ENCODE measurements at regions not wholly inside any gene's neighbourhood (a gene's known extent, or its start where the extent isn't known, plus 50 kb on each side); places are given as distances from the start of the nearest gene placed in this dataset.
A peak's percentile ranks its signal among the peaks of the same experiment; 100 is the strongest.

DNA sequence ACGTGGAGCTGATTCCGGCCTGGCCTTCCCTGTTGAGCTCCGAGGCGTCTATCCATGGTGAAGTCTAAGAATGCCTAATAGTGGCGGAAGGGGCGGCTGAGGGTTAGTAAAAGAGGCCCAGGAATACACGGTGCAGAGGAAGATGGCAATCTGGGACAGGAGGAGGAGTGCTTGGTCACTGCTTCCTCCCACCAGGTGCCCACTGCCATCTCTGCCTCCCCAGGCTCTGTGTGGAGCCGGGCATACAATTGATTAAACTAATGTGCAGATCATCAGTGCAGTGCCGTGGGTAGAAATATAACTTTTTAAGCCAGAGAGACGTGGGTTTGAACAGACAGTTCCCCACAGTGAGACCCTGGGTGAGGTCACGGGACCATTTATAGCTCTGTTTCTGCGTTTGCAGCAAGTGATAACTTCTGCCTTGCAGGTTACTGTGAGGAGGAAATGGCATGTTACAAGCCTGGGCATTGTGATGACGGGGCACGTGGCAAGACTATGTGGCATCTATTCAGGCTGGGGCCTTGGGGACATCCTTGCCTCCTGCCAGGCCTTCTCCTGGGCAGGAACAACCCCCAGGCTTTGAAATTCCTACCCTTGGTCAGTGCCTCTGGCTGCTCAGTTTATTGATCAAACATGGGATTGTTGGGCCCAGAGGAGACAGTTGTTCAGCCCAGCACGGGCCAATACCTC, 204.9 kb downstream of the ASB1 start:
- intact Hi-C loops (cut with DNase I): no loop called here
- DNase-seq: no peak

DNA sequence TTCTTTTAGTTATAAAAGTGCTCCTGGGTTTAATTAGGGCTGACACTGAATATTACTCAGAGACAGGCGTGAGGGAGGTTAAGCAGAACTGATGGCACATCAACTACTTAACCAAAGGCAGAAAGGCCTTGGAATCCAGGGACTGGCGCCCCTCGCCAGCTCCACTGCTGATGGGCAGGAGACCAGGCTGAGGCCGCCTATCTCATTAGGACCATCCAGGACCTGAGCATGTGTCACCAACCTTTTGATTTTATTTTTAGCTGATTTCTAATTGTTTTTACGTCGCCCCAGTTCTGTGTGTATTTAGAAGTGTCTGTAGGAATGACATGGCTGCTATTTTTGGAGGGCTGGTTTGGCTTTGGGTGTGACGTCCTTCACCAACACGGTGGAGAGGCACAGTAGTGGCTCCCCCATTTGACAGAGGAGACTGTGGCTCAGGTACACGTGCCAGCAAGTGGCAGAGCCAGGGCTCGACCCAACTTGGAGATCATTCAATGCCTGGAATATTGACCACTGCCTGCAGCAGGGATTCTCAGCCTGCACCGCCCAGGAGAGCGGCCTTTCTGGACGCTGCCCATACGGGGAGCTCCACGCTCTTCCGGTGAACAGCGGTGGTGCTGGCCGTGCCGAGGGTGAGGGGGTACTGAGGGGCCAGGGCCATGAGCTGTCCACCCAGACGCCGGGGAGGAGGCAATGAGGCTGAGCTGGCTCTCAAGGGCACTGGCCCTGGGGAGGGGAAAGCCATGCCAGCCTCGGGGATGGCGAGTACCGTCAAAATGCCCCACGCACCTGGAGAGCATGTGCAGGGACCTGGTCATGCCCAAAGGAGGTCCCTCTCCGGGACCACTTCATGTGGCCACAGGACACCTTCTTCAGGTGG, 205.7 kb downstream of the ASB1 start:
- intact Hi-C loops (cut with DNase I): no loop called here
- DNase-seq: peak in 1 of 10 donors; percentile 77

DNA sequence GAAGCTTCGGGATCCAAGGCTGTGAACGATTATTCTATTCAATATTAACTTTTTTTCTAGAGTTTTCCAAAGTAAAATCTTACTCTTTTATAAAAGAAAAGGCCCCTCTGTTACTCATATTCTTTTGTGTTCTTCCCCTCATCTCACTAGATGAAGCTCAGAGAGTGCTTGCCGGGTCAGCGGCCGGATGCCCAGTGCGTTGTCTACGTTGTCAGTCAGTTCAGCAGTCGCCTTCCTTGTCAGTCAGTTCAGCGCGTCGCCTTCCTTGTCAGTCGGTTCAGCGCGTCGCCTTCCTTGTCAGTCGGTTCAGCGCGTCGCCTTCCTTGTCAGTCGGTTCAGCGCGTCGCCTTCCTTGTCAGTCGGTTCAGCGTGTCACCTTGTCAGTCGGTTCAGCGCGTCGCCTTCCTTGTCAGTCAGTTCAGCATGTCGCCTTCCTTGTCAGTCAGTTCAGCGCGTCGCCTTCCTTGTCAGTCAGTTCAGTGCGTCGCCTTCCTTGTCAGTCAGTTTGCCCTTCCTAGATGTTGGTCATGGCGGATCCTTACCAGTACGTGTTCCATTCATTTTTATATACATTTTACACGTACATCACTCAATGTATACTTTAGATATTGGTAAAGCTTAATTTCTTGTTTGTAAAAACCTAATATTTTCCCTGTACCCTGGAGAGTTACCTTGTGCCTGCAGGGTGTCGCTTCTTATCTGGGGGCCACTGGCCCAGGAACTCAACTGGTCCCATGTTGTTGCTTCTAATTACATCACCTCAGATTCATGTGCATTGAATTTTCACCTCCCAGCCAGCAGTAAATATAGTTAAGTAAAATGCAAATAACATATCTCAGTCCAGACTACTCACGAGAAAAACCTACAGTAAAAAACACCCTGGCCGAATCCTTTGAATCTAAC, 206.9 kb downstream of the ASB1 start:
- no peak for DNase-seq
- intact Hi-C loops (cut with DNase I): no loop called here

DNA sequence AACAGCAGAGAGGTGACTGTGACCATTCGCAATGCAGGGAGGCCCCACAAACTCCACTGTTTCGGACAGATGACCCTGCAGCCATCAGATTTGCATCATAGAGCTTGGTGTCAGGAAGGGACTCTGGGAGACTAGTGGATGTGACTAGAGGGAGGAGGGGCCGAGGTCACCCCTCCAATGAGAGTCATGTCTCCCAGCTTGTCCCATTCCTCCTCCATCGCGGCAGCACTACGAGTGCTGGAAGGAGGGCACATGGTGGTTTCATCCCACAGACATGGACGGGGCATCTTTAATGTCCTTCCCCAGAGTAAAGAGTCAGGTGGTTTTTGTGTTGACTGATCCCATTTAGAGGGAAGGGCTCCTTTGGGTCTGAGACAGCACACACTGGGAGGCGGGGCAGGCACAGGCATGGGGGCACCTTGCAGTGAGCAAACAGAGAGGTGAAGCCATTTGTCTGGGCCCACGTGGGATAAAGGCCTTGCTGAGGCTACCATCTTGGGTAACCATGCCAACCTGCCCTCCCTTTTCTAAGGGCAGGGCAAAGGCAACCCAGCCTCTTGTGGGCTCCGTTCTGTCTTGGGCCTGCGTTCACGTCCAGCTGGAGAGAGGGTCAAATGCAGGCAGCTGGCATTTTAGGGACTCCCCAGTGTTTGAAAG, 208.1 kb downstream of the ASB1 start:
- intact Hi-C loops (cut with DNase I): no loop called here

DNA sequence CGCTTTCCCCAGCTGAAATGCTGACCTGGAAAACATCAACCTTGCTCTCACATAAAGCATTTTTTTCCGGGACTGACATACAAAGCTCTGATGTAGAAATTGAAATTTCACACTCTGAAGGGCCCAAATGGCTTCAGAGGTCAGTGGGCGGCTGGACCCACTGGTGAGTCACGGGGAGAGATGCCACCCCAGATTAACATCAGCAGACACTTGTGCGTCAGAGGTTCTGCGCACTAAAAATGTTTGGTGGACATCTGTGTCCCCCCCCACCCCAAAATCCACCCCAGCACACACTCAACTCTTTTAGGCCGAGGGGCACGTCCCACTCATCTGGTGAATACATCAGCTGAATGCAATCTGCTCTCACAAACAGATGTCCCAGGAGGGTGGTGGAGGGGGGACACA, 208.9 kb downstream of the ASB1 start:
- DNase-seq: no peak
- intact Hi-C loops (cut with DNase I): no loop called here

More for the DNA sequence above, 208.1 kb downstream of the ASB1 start:
- DNase-seq: no peak

DNA sequence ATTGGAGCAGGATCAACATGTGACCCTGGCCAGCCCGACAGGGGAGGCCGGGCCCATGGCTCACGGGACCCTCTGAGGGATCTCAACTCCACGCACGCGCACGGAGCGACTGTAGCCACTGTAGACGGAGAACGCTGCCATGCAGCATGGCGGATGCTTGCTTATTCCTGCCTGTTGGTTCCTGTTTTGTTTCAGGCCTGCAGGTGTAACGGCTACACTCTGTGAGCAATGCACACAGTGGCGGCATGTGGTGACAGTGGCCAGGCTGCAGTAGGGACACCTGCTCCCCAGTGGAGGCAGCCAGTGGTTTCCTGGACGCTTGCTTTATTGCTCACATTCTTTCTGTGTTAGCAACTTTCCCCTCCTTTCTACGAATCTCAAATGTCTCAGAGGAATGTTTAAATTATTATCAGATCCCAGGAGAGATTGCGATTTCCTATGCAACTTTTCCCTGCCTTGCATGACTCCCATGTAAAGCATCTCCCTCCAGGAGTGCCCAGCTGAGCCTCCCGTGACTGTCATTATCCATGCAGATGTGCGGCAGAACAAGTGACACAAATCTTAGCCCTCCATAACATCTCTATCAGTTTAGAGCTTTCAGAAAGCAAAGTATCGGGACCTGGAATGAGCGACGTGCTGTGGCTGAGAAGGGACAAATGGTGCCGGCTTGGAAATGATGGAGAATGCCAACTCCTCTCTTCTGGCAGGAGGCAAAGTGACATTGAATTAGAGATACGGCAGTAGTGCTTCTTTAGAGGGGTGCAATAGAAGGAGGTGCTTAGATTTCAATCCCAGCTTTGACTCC, 209.7 kb downstream of the ASB1 start:
- no peak for DNase-seq
- intact Hi-C loops (cut with DNase I): no loop called here

DNA sequence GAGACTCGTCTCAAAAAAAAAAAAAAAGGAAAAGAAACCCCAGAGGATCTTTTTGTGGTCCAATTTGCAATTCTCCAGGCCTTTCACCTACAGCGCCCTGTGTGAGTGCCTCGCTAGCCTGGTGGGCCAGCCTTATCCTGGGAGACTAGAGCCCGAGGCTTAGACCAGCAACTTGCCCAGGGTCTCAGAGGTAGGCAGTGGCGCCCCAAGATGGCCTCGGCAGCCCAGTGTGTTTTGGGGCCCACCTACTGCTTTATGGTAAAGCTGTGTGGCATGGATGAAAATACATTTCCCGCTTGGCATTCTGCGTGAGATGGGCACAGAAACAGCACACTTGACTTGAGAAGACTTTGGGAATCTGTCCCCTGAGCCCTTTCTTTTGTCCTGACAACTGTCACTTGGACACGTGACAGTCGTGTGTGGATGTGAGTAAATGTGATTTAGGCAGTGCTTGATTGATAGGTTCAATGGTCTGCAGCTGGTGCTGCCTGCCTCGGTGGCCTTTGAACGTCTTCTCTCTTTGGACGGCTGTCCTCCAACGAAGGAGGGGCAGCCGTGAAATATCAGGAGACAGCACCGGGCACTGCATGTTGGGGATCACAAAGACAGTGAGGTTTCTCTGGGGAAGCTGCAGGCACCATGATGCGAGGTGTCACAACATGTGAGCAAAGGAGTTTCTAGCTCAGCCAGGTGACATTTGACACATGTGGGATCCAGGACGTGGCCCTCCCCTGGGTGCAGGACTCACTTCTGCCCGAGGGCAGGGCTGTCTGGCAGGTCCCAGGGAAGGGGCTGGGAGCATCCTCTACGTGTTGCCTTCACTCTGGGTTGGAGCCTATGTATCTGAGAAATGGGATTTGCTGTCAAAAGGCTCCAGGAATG, 209.5 kb upstream of the TWIST2 start:
- DNase-seq: peak in 1 of 10 donors; percentile 77

DNA sequence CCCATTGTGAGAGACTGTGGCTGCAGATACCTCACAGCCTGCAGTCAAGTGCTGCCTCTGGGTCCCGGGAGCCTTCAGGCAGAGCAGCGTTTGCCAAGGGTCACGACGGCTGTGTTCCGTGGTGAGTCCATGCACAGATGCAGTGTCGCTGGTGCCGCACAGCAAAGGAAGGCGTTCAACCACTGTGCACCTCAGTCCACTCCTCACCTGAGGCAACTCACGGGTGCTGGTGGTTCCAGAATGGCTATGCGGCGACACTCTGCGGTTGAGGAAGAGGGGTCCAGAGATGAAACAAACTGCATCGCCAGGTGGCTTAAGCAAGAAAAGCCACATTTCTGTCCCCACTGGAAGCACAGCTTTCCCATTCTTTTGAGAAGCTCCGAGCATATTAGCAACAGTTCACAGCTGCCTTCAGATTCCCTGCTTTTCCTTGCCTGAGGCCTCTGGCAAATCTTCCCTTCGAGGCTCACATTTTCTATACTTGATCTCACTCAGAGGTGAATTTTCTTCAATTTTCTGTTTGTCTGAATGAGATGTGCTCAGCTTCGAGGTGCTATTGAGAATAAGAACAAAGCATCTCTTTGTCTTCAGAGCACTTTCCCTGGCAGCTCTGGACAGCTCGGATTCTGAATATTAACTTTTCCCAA, 208.8 kb upstream of the TWIST2 start:
- intact Hi-C loops (cut with DNase I): no loop called here
- peak in 1 of 10 donors; percentile 63 for DNase-seq

More for the DNA sequence above, 209.5 kb upstream of the TWIST2 start:
- intact Hi-C loops (cut with DNase I): no loop called here

DNA sequence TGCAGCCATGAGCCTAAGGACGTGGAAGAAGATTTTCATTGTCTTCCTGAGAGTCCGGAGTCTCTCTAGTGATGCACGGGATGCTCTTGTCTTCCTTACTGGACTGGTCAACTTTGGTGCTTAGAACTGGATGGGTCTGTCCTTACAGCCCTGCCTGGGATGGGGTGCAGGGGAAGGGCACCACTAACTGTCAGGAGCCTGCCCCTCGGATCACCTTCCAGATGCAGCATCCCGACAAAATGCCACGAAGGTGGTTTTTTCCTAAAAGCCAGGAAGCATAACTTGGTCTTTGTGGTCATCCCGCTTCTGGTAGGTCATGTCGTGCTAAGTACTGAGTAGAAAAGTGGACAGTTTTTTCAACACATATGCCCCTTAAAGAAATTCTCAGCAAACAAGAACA, 207.4 kb upstream of the TWIST2 start:
- intact Hi-C loops (cut with DNase I): no loop called here
- DNase-seq: no peak

DNA sequence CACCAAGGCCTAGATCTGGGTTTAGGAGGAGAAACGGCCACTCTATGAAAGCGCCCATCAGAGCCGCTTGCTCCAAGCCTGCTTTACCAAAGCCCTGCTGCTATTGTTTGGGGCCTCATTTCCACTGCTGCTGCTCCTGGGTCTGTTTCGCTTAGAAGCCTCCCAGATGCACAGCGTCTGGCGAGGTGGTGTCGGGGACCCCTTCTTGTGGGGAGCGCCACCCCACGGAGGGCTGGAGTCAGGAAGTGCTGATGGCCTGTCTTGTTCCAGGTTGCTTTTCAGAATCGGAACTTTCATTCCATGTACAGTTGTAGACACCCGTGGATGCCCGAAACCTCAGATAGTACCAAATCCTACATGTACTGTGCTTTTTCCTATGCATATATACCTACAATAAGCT, 204.9 kb upstream of the TWIST2 start:
- no peak for DNase-seq
- intact Hi-C loops (cut with DNase I): no loop called here

DNA sequence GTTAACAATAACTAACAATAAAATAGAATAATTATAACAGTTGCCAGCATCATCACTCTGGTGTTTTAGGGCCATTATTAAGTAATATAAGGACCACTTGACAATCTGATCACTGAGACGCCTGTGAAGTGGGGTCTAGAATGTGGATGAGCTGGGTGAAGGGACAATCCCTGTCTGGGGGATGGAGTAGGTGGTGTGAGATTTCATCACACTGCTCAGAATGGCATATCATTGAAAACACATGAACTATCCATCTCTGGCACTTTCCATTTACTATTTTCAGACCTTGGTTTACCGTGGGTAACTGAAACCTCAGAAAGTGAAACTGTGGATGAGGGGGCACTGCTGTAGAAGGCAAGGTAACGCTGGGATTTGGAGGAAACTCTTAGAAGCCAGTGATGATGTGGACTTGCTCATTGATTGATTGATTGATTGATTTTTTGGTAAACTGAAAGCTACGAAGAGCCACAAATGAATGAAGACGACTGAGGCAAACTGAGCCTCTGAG, 204.4 kb upstream of the TWIST2 start:
- intact Hi-C loops (cut with DNase I): no loop called here

DNA sequence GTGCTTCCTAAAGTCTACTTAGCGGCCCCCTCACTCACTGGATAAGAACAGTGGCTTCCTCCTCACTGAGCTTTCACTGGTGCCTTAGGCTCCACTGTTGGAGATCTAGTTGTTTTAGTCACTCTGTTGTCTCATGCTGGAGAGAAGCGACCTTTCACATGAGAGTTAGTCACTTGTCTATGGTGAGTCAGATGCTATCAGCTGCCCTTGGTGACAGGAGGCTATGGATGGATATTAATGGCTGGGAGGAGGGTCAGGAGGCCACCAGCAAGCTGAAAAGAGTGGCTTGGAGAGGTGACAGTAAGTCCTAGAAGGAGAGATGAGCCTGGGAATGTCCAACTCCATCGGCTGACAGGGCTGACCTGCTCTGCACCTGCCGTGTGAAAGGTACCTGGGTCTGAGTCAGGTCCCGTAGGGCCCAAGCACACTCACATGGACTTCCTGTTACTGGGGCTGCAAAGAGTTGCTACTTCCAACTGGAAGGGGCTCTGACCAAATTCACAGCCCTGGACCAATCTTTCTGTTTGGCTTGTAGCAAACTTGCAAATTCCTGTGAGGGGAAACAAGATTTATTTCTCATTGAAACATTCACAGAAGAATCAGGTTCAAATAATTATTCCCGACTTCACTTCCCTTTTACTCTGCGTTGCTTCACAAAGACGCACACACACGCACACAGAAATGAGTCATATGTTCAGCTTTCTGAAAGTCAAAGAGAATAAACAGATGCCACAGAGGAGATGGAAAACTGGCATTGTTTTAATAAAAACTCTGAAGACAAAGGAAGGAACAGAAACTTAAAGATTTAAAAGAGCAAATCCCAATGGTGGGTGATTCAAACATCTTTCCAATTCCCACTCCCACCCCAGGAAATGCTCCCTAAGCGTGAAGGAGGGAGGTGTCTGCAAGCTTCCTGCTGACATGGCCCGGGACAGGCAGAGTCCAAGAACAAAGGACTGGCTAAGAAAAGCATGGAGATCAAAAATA, 203.5 kb upstream of the TWIST2 start:
- DNase-seq: no peak
- intact Hi-C loops (cut with DNase I): no loop called here

More for the DNA sequence above, 204.4 kb upstream of the TWIST2 start:
- no peak for DNase-seq

DNA sequence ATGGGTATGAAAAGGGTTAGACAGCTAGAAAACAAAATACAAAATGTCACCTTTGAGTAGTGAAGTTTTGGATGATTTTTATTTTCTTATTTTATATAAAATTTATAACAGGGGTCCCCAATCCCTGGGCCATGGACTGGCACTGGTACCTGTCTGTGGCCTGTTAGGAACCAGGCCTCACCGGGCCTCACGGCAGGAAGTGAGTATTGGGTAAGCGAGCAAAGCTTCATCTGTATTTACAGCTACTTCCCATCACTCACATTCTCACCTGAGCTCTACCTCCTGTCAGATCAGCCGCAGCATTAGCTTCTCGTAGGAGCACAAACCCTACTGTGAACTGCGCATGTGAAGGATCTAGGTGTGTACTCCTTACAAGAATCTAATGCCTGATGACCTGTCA, 202.8 kb upstream of the TWIST2 start:
- no peak for DNase-seq
- intact Hi-C loops (cut with DNase I): no loop called here

DNA sequence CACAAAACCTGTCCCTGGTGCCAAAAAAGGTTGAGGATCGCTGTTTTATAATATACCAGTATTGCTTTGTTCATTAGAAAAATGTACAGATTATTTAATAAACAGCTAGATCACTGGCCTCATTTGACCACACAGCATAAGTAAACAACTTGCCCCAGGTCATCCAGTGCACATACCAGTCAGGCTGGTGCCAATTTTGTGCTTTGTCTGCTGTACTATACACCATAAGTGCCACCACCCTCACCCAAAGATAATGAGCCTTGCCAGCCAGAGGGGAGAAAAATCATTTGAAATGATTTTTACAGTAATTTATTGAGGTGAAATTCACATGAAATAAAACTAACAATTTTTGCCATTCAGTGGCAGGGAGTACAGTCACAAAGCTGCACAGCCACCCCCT, 202.2 kb upstream of the TWIST2 start:
- DNase-seq: no peak
- intact Hi-C loops (cut with DNase I): no loop called here

DNA sequence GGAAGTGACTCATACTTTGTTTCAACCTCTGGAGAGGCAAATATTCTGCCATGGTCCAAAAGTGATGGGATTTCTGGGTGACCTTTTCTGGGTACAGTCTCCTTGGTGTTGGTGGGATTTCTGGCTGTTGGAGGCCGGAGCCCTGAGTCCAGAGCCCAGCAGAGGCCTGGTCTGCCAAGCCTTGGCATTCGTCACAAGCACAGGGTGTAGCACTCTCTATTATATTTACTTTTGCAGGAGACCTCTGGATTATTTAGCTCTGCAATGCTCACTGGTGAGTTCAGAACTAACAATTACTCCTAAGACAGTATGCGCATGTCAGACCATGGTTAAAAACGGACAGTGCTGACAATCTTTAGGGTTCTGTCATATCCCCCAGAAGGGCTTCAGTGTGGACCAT, 201.6 kb upstream of the TWIST2 start:
- DNase-seq: no peak

DNA sequence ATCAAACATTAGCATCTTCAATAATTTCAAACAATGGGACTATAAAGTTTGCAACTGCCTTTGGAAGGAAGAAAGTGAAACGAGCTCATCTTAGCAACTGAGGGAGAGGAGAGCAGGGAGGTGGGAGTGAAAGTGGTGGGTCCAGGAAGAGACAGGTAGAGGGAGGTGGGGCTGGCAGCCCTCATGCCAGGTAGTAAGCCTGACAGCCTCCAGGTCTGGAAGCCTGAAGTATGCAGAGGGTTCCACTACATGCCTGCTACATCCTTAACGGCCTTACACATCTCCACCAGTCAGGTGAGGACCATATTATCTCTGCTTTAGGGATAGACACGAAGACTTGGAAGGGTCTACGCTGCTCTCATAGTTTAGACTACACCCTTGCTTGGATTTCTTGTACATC, 201.1 kb upstream of the TWIST2 start:
- intact Hi-C loops (cut with DNase I): no loop called here
- DNase-seq: no peak

More for the DNA sequence above, 201.6 kb upstream of the TWIST2 start:
- intact Hi-C loops (cut with DNase I): no loop called here

DNA sequence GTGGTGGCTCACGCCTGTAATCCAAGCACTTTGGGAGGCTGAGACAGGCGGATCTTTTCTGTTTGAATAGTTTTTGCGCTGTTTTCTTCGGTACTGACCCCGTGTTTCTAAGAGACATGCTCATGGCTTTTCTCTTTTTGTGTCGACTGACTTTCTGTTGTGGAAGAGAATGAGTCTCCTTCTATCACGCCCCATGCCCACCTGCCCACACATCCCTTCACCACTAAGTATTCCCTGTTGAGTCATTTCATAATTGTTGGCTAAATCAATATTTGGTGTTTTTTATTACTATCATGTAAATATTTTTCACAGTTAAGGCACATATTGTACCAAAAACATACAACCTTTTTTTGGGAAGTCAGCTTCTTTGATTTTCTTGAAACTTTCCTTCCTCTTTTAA, 198.8 kb upstream of the TWIST2 start:
- DNase-seq: no peak
- intact Hi-C loops (cut with DNase I): no loop called here

Measured in posterior cingulate gyrus (tissue), 11 donors.